ENCODE measurements at regions not wholly inside any gene's neighbourhood (a gene's known extent, or its start where the extent isn't known, plus 50 kb on each side); places are given as distances from the start of the nearest gene placed in this dataset.

DNA sequence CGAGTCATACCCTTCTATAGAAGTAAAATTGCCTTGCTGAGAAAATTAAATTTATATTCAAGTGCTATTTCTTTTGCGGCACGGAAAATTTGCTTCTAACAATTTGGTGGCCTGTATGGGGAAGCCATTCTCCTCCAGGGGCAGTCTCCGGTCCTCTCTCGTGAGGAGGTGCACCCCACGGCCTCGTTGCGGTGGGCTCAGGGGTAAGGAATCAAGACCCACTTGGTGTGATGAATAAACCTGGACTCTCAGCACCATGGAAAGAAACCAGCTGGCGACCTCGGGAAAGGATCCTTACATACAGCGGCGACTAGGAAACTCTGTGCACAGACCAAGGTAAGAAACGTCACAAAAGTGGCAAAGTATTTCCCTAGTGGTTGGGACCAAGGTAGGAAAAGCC is 252.9 kb downstream of the DPY19L2 start:
- TF ChIP-seq POLR2A (IDR thresholded peaks at IDR 0.05; ENCODE audit: low read depth) (no peak), EP300 (IDR thresholded peaks at IDR 0.05) (no peak)
- TF ChIP-seq, protein P1, sequence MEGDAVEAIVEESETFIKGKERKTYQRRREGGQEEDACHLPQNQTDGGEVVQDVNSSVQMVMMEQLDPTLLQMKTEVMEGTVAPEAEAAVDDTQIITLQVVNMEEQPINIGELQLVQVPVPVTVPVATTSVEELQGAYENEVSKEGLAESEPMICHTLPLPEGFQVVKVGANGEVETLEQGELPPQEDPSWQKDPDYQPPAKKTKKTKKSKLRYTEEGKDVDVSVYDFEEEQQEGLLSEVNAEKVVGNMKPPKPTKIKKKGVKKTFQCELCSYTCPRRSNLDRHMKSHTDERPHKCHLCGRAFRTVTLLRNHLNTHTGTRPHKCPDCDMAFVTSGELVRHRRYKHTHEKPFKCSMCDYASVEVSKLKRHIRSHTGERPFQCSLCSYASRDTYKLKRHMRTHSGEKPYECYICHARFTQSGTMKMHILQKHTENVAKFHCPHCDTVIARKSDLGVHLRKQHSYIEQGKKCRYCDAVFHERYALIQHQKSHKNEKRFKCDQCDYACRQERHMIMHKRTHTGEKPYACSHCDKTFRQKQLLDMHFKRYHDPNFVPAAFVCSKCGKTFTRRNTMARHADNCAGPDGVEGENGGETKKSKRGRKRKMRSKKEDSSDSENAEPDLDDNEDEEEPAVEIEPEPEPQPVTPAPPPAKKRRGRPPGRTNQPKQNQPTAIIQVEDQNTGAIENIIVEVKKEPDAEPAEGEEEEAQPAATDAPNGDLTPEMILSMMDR (IDR thresholded peaks at IDR 0.05) = no peak
